Body of pancreas (tissue), 4 donors: ENCODE measurements at regions not wholly inside any gene's neighbourhood (a gene's known extent, or its start where the extent isn't known, plus 50 kb on each side); places are given as distances from the start of the nearest gene placed in this dataset.

Experiments used
- ATAC-seq: fragments of 150-250 bp; one replicate; pipeline ENCODE4 v1.9.1; 2016
- DNase-seq, 4 donors: peaks; one replicate each; pipeline ENCODE4 v3.0.0-alpha.2; 2019
- H3K27ac ChIP-seq, 4 donors: fragments of 200-600 bp; sonication (generic); 1 replicate in 3 of 4; 2 replicates in 1 of 4; pipeline versions ENCODE4 v1.5.1 to v1.6.1; 2016 to 2019; ENCODE audit warnings: mild to moderate bottlenecking in 1 of 4, mixed read lengths in 1 of 4, moderate library complexity in 1 of 4
- H3K27me3 ChIP-seq, 2 donors: fragments of 200-600 bp; sonication (generic); one replicate each; pipeline ENCODE4 v1.6.0; 2016; ENCODE audit warnings: mild to moderate bottlenecking in 1 of 2
- H3K36me3 ChIP-seq, 2 donors: fragments of 200-600 bp; sonication (generic); replicated peaks in 1 of 2; 2 replicates each; pipeline ENCODE4 v1.5.1; 2016; ENCODE audit warnings: low read depth in 2 of 2; ENCODE audit not compliant: insufficient read depth in 1 of 2
- H3K4me1 ChIP-seq: fragments of 200-600 bp; sonication (generic); one replicate; pipeline ENCODE4 v1.6.0; 2016
- H3K4me3 ChIP-seq, 2 donors: fragments of 200-600 bp; sonication (generic); 1 replicate in 1 of 2; 2 replicates in 1 of 2; pipeline ENCODE4 v1.5.1; 2016 to 2019
- H3K9me3 ChIP-seq, 3 donors: fragments of 200-600 bp; sonication (generic); 1 replicate in 2 of 3; 2 replicates in 1 of 3; pipeline ENCODE4 v1.5.1; 2016
- CTCF ChIP-seq, 7 experiments: fragments of 450-650 bp in 4 of 7; fragments of 200-600 bp in 3 of 7; sonication (generic) in 3 of 7; IDR thresholded peaks; one replicate each; pipeline ENCODE4 v1.5.1; 2016 to 2019; ENCODE audit warnings: antibody characterized with exemption in 7 of 7
- POLR2A ChIP-seq, 3 donors: fragments of 450-650 bp; IDR thresholded peaks; one replicate each; pipeline ENCODE4 v1.6.1; 2016; ENCODE audit warnings: antibody characterized with exemption in 3 of 3, mild to moderate bottlenecking in 2 of 3
- WGBS, 2 donors: methylation state at CpG; one replicate each; pipeline ENCODE4 v1.1.5; 2017; 5-methylcytosine and 5-hydroxymethylcytosine counted together
- intact Hi-C: fragments of 100-400 bp; cut with DNase I; formaldehyde crosslinking; loops from one replicate; pipeline ENCODE4 v1.15.1; 2023

- TF ChIP-seq POLR2A (IDR thresholded peaks at IDR 0.05), result no peak
- Histone ChIP-seq H3K4me1 (no peaks in the 10 kb centered on the region), H3K27me3 (no peaks in the 10 kb centered on the region), H3K9me3 (no peaks in the 10 kb centered on the region), H3K27ac (no peak overlapping the region), H3K4me3 (no peak overlapping the region), H3K36me3 (no peaks in the 10 kb centered on the region)
- DNase-seq, result no peak
- WGBS, 2 donors, result 82 to 83% methylated on average over 10 to 16 of the region's 18 CpGs
- intact Hi-C loops, result no loop called here
- no peak for ATAC-seq
Observed at GRCh38 chr12:126567016-126567415, 1501.8 kb downstream of the AACS start.

DNA sequence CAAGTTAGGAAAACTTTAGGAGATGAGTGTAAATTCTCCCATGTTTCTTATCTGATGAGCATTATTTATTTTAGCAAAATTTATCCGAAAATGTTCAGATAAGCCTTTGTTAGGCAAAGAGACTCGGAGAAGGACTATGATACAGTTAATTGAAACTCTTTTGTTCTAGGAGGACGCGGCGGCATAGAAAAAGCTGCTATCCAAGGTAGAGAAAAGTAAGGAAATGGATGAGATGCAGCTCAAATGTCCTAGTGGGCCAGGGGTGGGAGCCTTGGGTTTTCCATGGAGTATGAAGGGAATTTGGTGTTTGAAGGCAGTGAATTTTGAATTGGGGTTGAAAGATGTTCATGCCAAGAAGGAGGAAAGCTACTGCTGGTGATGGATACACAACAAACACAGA lies 1504.5 kb downstream of the AACS start:
- Histone ChIP-seq H3K4me3 (no peak overlapping the region), H3K4me1 (no peaks in the 10 kb centered on the region), H3K27me3 (no peaks in the 10 kb centered on the region), H3K27ac (no peak overlapping the region), H3K9me3 (peaks cover 0 to 2% (median 0%) of the 10 kb centered on the region in 3 donors), H3K36me3 (no peaks in the 10 kb centered on the region)
- 48 to 70% methylated on average over 5 of the region's 5 CpGs for WGBS, 2 donors
- no peak for DNase-seq
- no peak for TF ChIP-seq POLR2A (IDR thresholded peaks at IDR 0.05)
- no peak for TF ChIP-seq CTCF (IDR thresholded peaks at IDR 0.05)
- no peak for ATAC-seq
- intact Hi-C loops, result no loop called here

DNA sequence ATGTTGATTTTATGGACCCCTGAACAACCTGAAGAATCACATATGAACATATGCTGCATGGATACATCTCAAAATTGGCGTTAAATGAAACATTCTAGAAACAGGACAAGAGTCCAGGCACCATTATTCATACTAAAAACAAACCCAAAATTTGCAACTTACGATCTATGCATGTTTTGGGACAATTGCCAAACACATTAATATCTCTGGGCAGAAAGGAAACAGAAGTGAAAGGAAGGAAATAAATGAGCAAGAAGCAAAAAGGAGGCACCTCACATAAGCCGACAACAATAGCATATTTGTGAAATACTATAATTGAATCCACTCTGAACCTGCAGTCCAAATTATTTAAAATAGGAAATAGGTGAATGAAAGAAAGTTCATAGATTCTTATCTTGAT lies 1505.3 kb downstream of the AACS start:
- Histone ChIP-seq H3K4me1 (no peaks in the 10 kb centered on the region), H3K27me3 (no peaks in the 10 kb centered on the region), H3K27ac (no peak overlapping the region), H3K36me3 (no peaks in the 10 kb centered on the region), H3K9me3 (peaks cover 0 to 3% (median 0%) of the 10 kb centered on the region in 3 donors), H3K4me3 (no peak overlapping the region)
- intact Hi-C loops, result no loop called here
- TF ChIP-seq CTCF (IDR thresholded peaks at IDR 0.05) (no peak), POLR2A (IDR thresholded peaks at IDR 0.05) (no peak)
- DNase-seq (no peak), ATAC-seq (no peak)
- WGBS, 2 donors, result 51 to 75% methylated on average over 3 of the region's 3 CpGs

DNA sequence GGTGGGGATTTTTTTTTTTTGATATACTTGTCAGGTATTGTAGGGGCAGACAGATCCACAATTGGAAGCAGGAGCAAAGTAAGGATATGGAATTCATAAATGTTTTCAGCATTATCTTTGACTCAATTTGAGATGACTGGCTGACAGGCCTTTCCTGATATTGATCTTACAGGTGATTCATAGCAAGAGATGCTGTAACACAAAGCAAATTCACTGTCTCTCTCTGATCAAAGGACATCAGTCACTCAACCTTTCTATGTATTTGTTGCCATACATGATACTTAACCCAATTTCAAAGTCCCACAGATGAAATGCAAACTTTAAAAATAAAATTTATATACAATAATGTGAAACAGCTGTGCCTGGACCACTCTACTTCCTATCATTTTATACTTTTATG lies 1506.9 kb downstream of the AACS start:
- Histone ChIP-seq H3K4me3 (no peak overlapping the region), H3K4me1 (no peaks in the 10 kb centered on the region), H3K36me3 (no peaks in the 10 kb centered on the region), H3K27ac (no peak overlapping the region), H3K27me3 (no peaks in the 10 kb centered on the region), H3K9me3 (peaks cover 0 to 3% (median 0%) of the 10 kb centered on the region in 3 donors)
- ATAC-seq (no peak), DNase-seq (no peak)
- intact Hi-C loops, result no loop called here
- TF ChIP-seq CTCF (IDR thresholded peaks at IDR 0.05), result no peak

GRCh38 chr12:126581655-126582054 lies 1516.4 kb downstream of the AACS start:
- peak overlapping the region in 3 of 4 donors; percentile 17 to 65 (median 49) for H3K27ac ChIP-seq
- no peak overlapping the region for H3K4me3 ChIP-seq
- peak; percentile 55 for ATAC-seq
- TF ChIP-seq POLR2A (IDR thresholded peaks at IDR 0.05) (no peak), CTCF (IDR thresholded peaks at IDR 0.05) (no peak)
- H3K36me3 ChIP-seq, result no peaks in the 10 kb centered on the region
- DNase-seq, result no peak
- intact Hi-C loops, result no loop called here
- H3K9me3 ChIP-seq, result no peaks in the 10 kb centered on the region
- no peaks in the 10 kb centered on the region for H3K27me3 ChIP-seq
- H3K4me1 ChIP-seq, result peaks cover 12% of the 10 kb centered on the region
